ENCODE measurements at regions not wholly inside any gene's neighbourhood (a gene's known extent, or its start where the extent isn't known, plus 50 kb on each side); places are given as distances from the start of the nearest gene placed in this dataset.

- no peak for TF ChIP-seq ZNF274 (IDR thresholded peaks at IDR 0.05; ENCODE audit: low read depth, low read length)
- TF ChIP-seq SUZ12 (IDR thresholded peaks at IDR 0.05; ENCODE audit: extremely low read depth, insufficient read depth, insufficient read length) = no peak
- no peak for TF ChIP-seq YY1 (IDR thresholded peaks at IDR 0.05; ENCODE audit: insufficient read depth, insufficient read length)
These were observed 126.4 kb upstream of the ITGB1 start for GRCh38 chr10:33084453-33084852.

Data from NT2/D1 (cell line).